PFSK-1 (cell line): ENCODE measurements at regions not wholly inside any gene's neighbourhood (a gene's known extent, or its start where the extent isn't known, plus 50 kb on each side); places are given as distances from the start of the nearest gene placed in this dataset.

Experiments
- FOXP2 ChIP-seq: optimal IDR thresholded peaks from 2 replicates; pipeline ENCODE3; 2011; ENCODE audit warnings: borderline replicate concordance, control low read depth, inconsistent platforms; ENCODE audit not compliant: insufficient read depth; ENCODE audit errors: extremely low read length, extremely low read depth
- POLR2AphosphoS5 ChIP-seq: IDR thresholded peaks from 2 replicates; pipeline ENCODE4 v1.6.1; 2012; ENCODE audit warnings: low read depth, mild to moderate bottlenecking, control low read depth, low read length, moderate library complexity
- SIN3A ChIP-seq: IDR thresholded peaks from 2 replicates; pipeline ENCODE4 v1.6.1; 2012; ENCODE audit warnings: mild to moderate bottlenecking, low read length, moderate library complexity, borderline replicate concordance; ENCODE audit not compliant: insufficient read depth

DNA sequence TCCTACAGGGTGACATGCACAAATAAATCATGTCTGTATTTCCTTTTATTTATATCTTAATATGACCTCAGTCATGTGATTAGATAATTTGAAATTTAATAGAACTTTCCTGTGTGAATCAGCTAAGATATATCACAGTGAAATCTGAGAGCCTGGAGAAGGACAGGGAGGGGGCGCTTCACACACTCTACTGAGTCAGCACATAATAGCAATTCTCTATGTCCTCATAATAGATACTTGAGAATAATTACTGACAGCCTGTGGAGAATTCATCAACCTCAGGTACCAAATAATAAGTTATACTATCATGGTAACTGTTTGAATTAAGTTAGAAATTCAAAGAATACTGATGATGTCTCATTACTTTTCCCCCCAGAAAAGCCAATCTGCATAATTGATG is 98.0 kb upstream of the SLC10A2 start:
- TF ChIP-seq POLR2AphosphoS5 (no peak), FOXP2 (no peak), SIN3A (no peak)
